DOHH2 (cell line): ENCODE measurements at regions not wholly inside any gene's neighbourhood (a gene's known extent, or its start where the extent isn't known, plus 50 kb on each side); places are given as distances from the start of the nearest gene placed in this dataset.

Source experiments
- H3F3A ChIP-seq: fragments of 200-600 bp; sonication (generic), shearing (Covaris generic); 2 replicates; pipeline ENCODE4 v1.6.0; 2016; ENCODE audit warnings: antibody characterized with exemption, mild to moderate bottlenecking; ENCODE audit not compliant: control insufficient read depth, insufficient read depth
- H3K27ac ChIP-seq: fragments of 200-600 bp; sonication (generic); 2 replicates; pipeline ENCODE4 v1.5.1; 2014; ENCODE audit warnings: low read depth, mild to moderate bottlenecking, low read length, moderate library complexity
- H3K27me3 ChIP-seq: fragments of 200-600 bp; sonication (generic); 2 replicates; pipeline ENCODE4 v1.6.1; 2014; ENCODE audit warnings: mild to moderate bottlenecking, low read length, mixed read lengths; ENCODE audit not compliant: control insufficient read depth
- H3K36me3 ChIP-seq: fragments of 200-600 bp; sonication (generic); 2 replicates; pipeline ENCODE4 v1.6.1; 2014; ENCODE audit warnings: mild to moderate bottlenecking, low read length, moderate library complexity, mixed read lengths; ENCODE audit not compliant: control insufficient read depth
- H3K4me1 ChIP-seq: fragments of 200-600 bp; sonication (generic); 2 replicates; pipeline ENCODE4 v1.6.1; 2014; ENCODE audit warnings: mild to moderate bottlenecking, low read length, mixed read lengths; ENCODE audit not compliant: control insufficient read depth
- H3K4me2 ChIP-seq: fragments of 200-600 bp; sonication (generic); 2 replicates; pipeline ENCODE4 v1.6.0; 2014; ENCODE audit warnings: mild to moderate bottlenecking, low read length, moderate library complexity
- H3K4me3 ChIP-seq: fragments of 200-600 bp; sonication (generic); 2 replicates; pipeline ENCODE4 v1.5.1; 2014; ENCODE audit warnings: mild to moderate bottlenecking, low read length, mixed read lengths
- H3K79me2 ChIP-seq: fragments of 200-600 bp; sonication (generic); 2 replicates; pipeline ENCODE4 v1.6.1; 2014; ENCODE audit warnings: mild to moderate bottlenecking, low read length, mixed read lengths; ENCODE audit not compliant: control insufficient read depth
- H3K9me2 ChIP-seq: fragments of 200-600 bp; sonication (generic); replicated peaks from 2 replicates; pipeline ENCODE4 v1.6.1; 2014; ENCODE audit warnings: mild to moderate bottlenecking, low read length, mixed read lengths; ENCODE audit not compliant: control insufficient read depth
- H3K9me3 ChIP-seq: fragments of 200-600 bp; sonication (generic); 2 replicates; pipeline ENCODE4 v1.6.1; 2014; ENCODE audit warnings: antibody characterized with exemption, low read length, mixed read lengths; ENCODE audit not compliant: control insufficient read depth, insufficient read depth
- H4K20me1 ChIP-seq: fragments of 200-600 bp; sonication (generic); 2 replicates; pipeline ENCODE4 v1.6.0; 2014; ENCODE audit warnings: low read depth, mild to moderate bottlenecking, antibody characterized with exemption, low read length, moderate library complexity; ENCODE audit not compliant: control insufficient read depth, insufficient read depth
- EZH2phosphoT487 ChIP-seq: fragments of 200-600 bp; sonication (generic); IDR thresholded peaks from 2 replicates; pipeline ENCODE4 v1.6.1; 2017; ENCODE audit warnings: borderline replicate concordance, mild to moderate bottlenecking, antibody characterized with exemption, low read length, moderate library complexity, mixed read lengths
- TF ChIP-seq, protein P1 (sequence below): fragments of 200-600 bp; sonication (generic); IDR thresholded peaks from one replicate; pipeline ENCODE4 v1.5.1; 2014; ENCODE audit warnings: antibody characterized with exemption, mild to moderate bottlenecking, low read depth, low read length; ENCODE audit not compliant: poor library complexity, severe bottlenecking

GRCh38 chr15:81812456-81812855, 233.4 kb downstream of the MEX3B start:
- Histone ChIP-seq H3K27me3 (no peaks in the 10 kb centered on the region), H3F3A (no peaks in the 10 kb centered on the region), H3K4me3 (no peak overlapping the region), H3K27ac (no peak overlapping the region), H3K36me3 (no peaks in the 10 kb centered on the region), H3K4me1 (peaks cover 15% of the 10 kb centered on the region), H4K20me1 (no peaks in the 10 kb centered on the region), H3K79me2 (no peaks in the 10 kb centered on the region), H3K9me3 (no peaks in the 10 kb centered on the region), H3K9me2 (no peaks in the 10 kb centered on the region), H3K4me2 (no peak overlapping the region)
- TF ChIP-seq, protein P1, sequence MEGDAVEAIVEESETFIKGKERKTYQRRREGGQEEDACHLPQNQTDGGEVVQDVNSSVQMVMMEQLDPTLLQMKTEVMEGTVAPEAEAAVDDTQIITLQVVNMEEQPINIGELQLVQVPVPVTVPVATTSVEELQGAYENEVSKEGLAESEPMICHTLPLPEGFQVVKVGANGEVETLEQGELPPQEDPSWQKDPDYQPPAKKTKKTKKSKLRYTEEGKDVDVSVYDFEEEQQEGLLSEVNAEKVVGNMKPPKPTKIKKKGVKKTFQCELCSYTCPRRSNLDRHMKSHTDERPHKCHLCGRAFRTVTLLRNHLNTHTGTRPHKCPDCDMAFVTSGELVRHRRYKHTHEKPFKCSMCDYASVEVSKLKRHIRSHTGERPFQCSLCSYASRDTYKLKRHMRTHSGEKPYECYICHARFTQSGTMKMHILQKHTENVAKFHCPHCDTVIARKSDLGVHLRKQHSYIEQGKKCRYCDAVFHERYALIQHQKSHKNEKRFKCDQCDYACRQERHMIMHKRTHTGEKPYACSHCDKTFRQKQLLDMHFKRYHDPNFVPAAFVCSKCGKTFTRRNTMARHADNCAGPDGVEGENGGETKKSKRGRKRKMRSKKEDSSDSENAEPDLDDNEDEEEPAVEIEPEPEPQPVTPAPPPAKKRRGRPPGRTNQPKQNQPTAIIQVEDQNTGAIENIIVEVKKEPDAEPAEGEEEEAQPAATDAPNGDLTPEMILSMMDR, result no peak
- TF ChIP-seq EZH2phosphoT487, result no peak

DNA sequence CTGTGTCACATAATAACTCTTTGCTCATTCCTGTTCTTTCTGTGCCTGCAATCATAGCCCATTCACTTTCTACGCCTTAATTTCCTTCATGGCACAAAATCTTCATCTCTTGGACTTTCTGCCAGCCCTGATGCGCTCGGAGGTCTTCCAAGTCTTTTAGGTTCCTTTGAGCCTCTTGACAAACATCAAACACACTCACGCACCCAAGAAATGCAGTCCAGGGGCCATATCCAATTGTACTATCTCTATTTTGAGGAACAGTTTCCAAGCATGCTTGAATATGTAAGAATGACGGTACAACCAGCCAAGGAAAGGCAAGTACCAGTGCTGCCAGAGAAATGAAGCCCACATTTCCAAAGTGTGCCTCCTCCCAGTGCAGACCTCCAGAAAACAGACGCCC, 234.1 kb downstream of the MEX3B start:
- Histone ChIP-seq H3K9me3 (no peaks in the 10 kb centered on the region), H3K4me1 (peaks cover 15% of the 10 kb centered on the region), H3K4me2 (no peak overlapping the region), H3K79me2 (no peaks in the 10 kb centered on the region), H3K27me3 (no peaks in the 10 kb centered on the region), H4K20me1 (no peaks in the 10 kb centered on the region), H3K4me3 (no peak overlapping the region), H3K27ac (no peak overlapping the region), H3F3A (no peaks in the 10 kb centered on the region), H3K9me2 (no peaks in the 10 kb centered on the region), H3K36me3 (no peaks in the 10 kb centered on the region)
- no peak for TF ChIP-seq EZH2phosphoT487
- TF ChIP-seq, protein P1, result no peak

DNA sequence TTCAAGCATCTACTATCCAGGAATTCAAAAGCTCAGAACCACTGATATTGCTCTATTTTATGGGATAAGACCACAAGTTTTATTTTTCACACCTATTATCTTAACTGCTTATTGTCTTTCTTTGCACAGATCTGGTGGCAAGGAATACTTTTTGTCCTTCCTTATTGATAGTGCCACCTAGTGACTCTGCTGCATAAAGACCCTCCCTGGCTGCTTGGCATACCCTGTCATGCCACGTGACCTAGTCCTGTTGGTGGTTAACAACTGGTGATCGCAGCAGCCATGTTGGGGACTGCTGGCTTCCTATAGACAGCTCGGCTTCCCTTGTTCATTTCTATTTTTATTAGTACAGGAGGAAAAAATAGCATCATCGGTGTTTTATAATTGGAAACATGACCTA, 236.3 kb downstream of the MEX3B start:
- H4K20me1 ChIP-seq, result no peaks in the 10 kb centered on the region
- H3K4me1 ChIP-seq, result peaks cover 9% of the 10 kb centered on the region
- no peak overlapping the region for H3K4me2 ChIP-seq
- no peaks in the 10 kb centered on the region for H3K9me2 ChIP-seq
- H3K27me3 ChIP-seq, result no peaks in the 10 kb centered on the region
- no peak for TF ChIP-seq EZH2phosphoT487
- TF ChIP-seq, protein P1, result peak; percentile 59
- H3K79me2 ChIP-seq, result no peaks in the 10 kb centered on the region
- H3K9me3 ChIP-seq, result no peaks in the 10 kb centered on the region
- no peak overlapping the region for H3K4me3 ChIP-seq
- no peaks in the 10 kb centered on the region for H3K36me3 ChIP-seq
- no peak overlapping the region for H3K27ac ChIP-seq
- no peaks in the 10 kb centered on the region for H3F3A ChIP-seq

- no peaks in the 10 kb centered on the region for H4K20me1 ChIP-seq
- no peak for TF ChIP-seq EZH2phosphoT487
- TF ChIP-seq, protein P1, result no peak
- H3K4me1 ChIP-seq, result peaks cover 9% of the 10 kb centered on the region
- no peaks in the 10 kb centered on the region for H3K9me2 ChIP-seq
- no peak overlapping the region for H3K4me2 ChIP-seq
- no peaks in the 10 kb centered on the region for H3K36me3 ChIP-seq
- no peaks in the 10 kb centered on the region for H3K79me2 ChIP-seq
- no peak overlapping the region for H3K27ac ChIP-seq
- no peaks in the 10 kb centered on the region for H3K9me3 ChIP-seq
- H3F3A ChIP-seq, result no peaks in the 10 kb centered on the region
- no peak overlapping the region for H3K4me3 ChIP-seq
- no peaks in the 10 kb centered on the region for H3K27me3 ChIP-seq
Observed at GRCh38 chr15:81807806-81808205, 238.0 kb downstream of the MEX3B start.
